GM18505 (cell line): ENCODE measurements at regions not wholly inside any gene's neighbourhood (a gene's known extent, or its start where the extent isn't known, plus 50 kb on each side); places are given as distances from the start of the nearest gene placed in this dataset.

ENCODE experiments used
- ATAC-seq: cut with Tn5 transposase; IDR thresholded peaks from one replicate; pipeline ENCODE4 v1.9.1; 2021; ENCODE audit not compliant: unreplicated experiment
- POLR2A ChIP-seq: IDR thresholded peaks from 4 replicates; pipeline ENCODE4 v1.6.1; 2011; ENCODE audit warnings: borderline replicate concordance; ENCODE audit not compliant: insufficient read depth, insufficient read length; ENCODE audit errors: extremely low read depth

DNA sequence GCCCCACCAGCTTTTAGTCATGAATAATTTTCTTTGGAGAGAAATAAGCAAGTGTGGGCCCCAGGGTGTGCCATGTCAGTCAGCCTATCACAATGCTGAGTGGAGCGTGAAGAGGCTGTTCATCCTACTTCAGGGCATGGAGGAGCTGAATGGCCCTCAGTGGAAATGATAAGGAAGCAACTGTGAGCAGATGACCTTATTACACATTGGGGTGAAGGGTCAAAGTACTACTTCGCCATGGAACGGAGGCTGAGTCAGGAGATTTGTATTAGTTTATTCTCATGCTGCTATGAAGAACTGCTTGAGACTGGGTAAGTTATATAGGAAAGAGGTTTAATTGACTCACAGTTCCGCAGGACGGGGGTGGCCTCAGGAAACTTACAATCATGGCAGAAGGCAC is 231.0 kb upstream of the ADAMTS16 start:
- ATAC-seq, result no peak

DNA sequence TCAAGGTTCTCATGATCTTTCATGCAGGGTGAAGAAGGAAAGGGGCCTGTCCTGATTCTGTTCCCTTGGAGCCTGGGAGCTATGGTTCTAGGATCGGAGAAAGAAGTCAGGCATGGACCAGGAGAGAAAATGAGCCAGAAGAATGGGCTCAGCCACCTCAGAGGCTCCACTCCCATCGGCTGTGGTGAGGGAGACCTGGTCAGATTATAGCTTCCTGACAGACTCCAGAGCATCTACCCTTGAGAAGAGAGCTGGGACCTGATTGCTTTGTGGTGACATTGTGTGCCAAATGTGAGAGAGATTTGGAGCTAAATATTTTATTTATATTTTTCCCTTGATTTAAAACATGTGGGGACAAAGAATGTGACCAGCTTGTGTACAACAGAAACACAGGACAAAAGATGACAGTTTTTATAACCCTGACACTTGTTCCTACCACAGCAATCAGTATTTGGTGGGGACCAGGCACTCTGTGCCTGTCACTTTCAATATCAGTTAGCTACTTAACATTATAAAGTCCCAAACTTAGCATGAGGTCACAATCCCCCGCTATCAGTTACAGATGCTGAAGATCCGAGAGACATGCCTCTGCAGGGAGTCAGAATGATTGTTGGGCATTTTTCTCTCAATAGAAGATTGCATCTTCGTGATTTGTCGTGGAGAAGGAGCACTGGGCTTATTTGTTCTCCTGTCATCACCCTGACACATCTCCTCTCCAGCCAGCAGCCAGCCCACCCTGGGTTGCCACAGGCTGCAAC is 228.3 kb upstream of the ADAMTS16 start:
- ATAC-seq, result no peak
- TF ChIP-seq POLR2A, result no peak

More for the DNA sequence above, 231.0 kb upstream of the ADAMTS16 start:
- no peak for TF ChIP-seq POLR2A

DNA sequence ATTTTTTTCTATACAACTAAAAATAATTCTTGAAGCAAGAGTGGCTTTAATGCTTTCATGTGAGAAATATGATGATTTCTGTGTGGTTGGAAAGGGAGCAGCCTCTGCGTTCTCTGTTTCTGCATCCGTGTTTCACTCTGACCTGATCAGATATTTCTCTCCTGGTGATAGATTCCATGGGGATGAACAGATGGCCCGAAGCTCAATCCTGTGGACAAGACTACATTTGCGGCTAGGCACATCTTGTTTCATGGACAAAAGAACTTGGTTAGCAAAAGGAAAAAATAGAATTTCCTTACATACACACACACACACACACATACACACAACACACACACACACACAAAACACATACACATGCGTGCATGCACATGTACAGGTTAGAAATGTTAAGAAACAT is 218.2 kb upstream of the ADAMTS16 start:
- TF ChIP-seq POLR2A, result no peak
- no peak for ATAC-seq

DNA sequence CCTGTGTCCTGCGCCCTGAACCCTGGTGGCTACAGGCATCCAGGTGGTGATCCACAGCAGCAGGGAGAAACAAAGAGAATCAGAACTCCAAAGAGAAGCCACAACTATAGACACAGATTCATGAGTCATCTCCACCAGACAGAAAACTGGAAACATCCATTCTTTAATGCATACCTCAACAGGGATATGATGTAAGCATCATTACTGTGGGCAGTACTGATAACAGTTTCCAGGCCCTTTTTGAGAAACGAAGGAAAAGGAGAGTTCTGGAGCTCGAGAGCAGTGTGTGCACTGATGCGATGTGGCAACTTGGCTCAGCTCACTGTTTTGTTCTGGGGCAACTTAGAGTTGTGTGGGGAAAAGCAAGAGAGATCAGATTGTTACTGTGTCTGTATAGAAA is 215.6 kb upstream of the ADAMTS16 start:
- no peak for TF ChIP-seq POLR2A
- ATAC-seq, result no peak

DNA sequence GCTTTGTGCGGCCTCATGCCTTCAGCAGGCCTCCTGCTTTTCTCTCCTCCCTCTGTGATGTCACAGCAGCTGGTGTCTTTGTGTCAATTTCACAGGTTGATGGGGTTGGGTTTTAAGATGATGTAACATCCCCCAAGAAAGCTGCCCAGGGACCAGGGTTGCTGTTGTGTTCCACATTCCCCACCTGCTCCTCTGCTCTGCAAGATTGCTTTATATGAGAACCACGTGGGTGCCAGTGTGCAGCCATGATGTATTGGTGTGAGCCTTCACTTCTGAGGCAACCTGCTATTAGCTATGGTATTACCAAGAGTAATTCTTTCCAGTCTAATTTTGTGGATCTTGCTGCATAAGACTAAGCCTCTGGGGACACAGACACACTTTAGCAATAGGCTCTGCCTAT is 213.0 kb upstream of the ADAMTS16 start:
- TF ChIP-seq POLR2A, result no peak

DNA sequence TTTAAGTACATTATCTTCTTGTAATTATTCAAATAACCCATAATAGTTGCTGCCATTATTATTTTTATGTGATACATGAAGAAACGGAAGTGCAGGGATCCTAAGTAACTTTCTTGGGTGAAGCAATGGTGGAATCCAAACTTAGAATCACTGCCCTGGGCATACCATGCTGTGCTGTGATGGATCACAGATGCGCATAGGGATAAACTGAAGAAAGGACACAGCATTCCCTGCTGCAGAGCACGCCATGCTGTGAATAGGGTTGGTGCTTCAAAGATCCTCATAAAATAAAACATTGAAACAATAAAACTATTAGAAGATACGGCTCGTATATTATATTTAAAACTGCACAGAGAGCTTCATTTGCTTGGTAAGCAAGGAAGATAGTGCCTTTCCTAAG is 211.7 kb upstream of the ADAMTS16 start:
- no peak for ATAC-seq
- TF ChIP-seq POLR2A, result no peak

More for the DNA sequence above, 213.0 kb upstream of the ADAMTS16 start:
- ATAC-seq, result no peak

DNA sequence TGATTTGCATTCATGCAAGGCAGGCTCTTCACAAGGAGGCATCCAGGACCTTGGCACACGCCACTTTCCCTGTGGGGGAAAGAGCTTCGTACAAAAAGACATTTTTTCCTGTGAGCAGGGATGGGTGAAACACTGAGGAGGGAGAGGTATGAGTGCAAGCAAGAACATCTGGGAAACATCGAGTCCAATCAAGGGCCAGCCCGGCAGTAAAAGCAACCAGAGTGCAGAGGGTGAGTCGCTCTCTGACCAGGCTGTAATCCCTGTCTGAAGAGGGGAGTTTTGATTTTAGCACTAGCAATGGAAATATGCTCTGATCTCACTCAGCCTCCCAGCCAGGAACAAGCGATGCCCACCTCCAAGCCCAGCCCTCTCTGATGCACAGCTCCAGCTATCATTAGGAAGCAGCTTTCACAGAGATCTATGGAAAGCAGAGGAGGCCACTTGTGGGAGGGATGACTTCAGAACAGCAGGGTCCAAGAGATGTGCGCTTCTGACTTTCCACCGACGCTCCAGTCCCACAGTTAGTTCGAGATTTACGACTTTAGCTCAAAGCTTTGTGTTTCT is 211.0 kb upstream of the ADAMTS16 start:
- no peak for TF ChIP-seq POLR2A
- ATAC-seq, result no peak

DNA sequence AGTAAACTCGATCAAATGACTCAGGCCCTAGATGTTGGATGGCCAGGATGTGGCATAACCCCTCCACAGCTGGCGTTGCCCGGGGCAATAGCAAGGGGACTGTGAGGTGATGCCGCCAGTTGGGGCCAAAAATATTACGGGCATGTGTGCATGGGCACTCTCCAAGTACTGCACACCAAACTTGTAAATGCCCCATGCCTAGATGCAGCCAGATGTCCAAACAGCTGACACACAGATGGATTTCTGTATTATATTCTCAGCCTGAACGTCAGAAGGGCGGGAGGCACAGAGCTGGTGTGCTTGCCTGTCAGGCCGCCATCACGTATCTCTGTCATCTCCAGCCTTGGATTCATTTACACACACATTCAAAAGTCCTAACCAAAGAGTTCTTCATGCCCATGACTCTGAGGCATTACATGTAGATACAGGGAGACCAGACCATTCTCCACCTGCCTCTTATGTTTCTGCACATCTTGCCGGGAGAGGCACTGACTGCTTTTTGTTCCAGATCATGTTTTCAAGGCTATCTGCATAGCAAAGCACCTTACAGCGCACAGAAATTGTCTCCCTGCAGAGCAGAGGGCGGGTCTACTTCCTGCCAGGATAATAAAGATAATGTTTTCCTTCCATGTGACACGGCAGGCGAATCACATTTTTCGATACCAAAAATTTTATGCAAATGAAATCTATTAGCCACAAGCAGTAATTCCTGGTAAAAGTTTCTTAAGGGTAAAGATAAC is 200.9 kb upstream of the ADAMTS16 start:
- no peak for ATAC-seq
- TF ChIP-seq POLR2A, result no peak

DNA sequence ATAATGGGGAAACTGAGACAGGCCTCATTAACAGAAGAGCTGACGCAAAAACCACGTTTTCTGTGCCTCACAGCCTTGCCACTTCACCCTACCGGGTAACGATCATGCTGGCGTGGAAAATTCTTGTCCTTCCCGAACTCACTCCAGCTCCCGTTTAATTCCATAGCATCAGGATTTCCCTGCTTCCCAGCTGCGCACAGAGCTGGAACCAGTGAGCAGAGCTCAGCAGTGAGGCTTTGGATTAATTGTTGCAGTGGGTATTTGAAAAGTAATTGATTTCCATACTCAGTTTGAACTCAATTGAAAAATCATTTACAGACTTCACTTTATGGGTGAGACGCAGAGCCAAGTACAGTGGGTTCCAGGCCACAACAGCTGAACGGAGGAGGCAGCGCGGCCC is 199.0 kb upstream of the ADAMTS16 start:
- ATAC-seq, result no peak
- TF ChIP-seq POLR2A, result no peak

DNA sequence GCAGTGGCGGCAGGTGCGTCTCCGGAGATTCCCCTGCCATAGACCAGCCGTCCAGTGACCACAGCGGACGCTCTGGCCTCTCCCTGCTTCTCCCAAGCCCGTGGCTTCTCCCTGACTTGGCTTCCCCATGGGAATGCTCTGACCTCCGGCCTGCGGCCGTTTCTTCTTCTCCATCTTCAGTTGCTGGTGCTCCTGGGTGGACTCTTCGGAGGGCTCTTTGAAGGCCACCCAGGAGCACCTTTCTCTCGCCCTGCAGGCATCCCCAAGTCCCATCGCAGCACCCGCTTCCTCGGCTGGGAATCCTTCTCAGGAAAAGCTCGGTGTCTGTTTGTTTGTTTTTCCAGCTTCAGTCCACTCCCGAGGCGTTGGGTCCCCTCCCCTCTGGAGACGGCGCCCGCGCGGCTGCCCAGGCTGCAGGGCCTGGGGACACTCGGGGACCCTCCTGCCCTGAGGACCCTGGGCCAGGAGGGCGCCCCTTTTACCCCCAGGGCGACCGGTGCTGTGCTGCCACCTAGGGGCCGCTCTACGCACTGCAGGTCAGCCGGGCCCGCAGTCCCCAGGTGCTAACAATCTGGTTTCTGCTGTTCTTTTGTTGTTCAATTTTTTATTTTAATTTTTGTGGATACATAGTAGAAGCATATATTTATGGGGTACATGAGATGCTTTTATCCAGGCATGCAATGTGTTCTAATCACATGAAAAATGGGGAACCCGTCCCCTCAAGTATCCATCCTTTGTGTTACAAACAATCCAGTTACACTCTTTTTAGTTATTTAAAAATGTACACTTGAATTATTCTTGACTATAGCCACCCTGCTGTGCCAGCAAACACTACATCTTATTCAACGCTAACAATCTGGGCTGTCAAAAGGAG is 197.9 kb upstream of the ADAMTS16 start:
- no peak for TF ChIP-seq POLR2A
- ATAC-seq, result no peak

DNA sequence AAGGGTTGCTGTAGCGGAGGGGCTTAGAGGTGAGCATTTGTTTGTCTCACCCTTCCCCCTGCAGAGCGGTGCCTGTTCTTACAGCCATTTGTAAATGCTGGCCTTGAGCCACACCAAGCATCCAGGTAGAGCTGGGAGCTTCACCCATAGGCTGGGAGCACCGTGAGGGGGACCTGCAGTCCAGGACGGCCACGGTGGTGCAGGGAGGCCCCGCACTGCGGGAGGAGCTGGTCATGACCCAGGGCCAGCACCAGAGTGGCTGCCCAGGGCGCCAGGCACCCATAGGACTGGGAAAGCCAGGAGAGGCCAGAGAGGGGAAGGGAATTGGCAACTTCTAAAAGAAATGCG is 197.3 kb upstream of the ADAMTS16 start:
- ATAC-seq, result no peak
- no peak for TF ChIP-seq POLR2A

DNA sequence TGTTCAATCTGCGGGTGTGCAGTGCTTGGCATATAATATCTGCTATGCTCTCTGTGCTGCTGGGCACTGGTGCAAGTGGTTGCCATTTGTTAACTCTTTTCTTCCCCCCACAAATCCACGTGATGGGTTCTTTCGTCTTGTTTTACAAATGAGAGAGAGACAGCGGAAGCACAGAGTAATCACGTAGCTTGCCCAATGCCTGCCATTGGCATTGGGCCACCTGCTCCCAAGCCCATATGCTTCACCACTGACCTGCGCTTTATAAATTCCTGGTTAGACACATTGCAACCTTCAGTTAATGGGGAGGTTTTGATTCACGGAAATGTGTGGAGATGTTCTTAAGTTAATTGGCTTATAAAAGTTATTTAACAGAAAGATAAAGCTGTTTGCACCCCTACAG is 194.8 kb upstream of the ADAMTS16 start:
- no peak for ATAC-seq
- TF ChIP-seq POLR2A, result no peak

DNA sequence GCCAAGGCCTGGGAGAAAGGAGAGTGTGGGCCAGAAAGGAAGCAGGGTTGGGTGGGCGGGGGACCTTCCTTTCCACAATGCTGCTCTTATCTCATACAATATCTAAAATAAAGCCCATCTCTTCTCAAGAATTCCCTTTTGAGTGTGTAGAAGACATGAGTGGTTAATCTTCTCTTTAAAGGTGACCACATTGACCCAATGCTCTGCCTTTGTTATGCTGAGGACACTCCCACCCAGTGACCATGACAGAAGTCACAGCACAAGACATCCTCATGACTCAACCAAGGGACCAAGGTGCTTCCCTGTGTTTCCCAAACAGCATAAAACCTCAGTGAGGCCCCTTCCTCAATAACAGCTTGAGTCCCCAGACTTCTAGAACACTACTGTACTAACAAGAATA is 193.0 kb upstream of the ADAMTS16 start:
- no peak for ATAC-seq
- TF ChIP-seq POLR2A, result no peak
